IMR-90 (cell line): ENCODE measurements at regions not wholly inside any gene's neighbourhood (a gene's known extent, or its start where the extent isn't known, plus 50 kb on each side); places are given as distances from the start of the nearest gene placed in this dataset.
A peak's percentile ranks its signal among the peaks of the same experiment; 100 is the strongest.

Experiments used
- ATAC-seq: fragments of 200-7000 bp; cut with Tn5 transposase; 2 replicates; pipeline ENCODE4 v1.9.1; 2020; ENCODE audit warnings: low read depth, mild to moderate bottlenecking, moderate library complexity
- BruUV-seq: library from RNA; stranded (reverse); fragments of 400-500 nt; replicated peaks from 2 replicates; lab custom pipeline; 2021; lab: Mats Ljungman, UMichigan
- CTCF ChIA-PET: fragments of 300-600 bp; formaldehyde crosslinking; extraction: SDS; loops from one replicate; lab custom pipeline; 2021; ENCODE audit warnings: antibody characterized with exemption; lab: Yijun Ruan, JAX
- POLR2A ChIA-PET: fragments of 300-600 bp; sonication (Branson Sonifier 250); formaldehyde crosslinking; loops from one replicate; lab custom pipeline; 2022; ENCODE audit warnings: antibody characterized with exemption; ENCODE audit not compliant: unreplicated experiment; lab: Charles Lee
- DNase-seq: peaks from one replicate; pipeline ENCODE4 v3.0.0; 2013
- H2AFZ ChIP-seq: replicated peaks from 2 replicates; pipeline ENCODE3; 2013; ENCODE audit warnings: low read length, mild to moderate bottlenecking; ENCODE audit not compliant: poor library complexity
- H2AK5ac ChIP-seq: 2 replicates; pipeline ENCODE4 v1.6.1; 2013; ENCODE audit warnings: low read depth, low read length, inconsistent platforms
- H2AK9ac ChIP-seq: replicated peaks from 2 replicates; pipeline ENCODE3; 2013; ENCODE audit warnings: mild to moderate bottlenecking, low read depth, low read length, moderate library complexity; ENCODE audit not compliant: poor library complexity
- H2BK120ac ChIP-seq: 2 replicates; pipeline ENCODE4 v1.6.1; 2013; ENCODE audit warnings: low read depth, low read length, inconsistent platforms
- H2BK15ac ChIP-seq: 3 replicates; pipeline ENCODE4 v1.6.1; 2013; ENCODE audit warnings: low read depth, low read length, inconsistent platforms
- H2BK20ac ChIP-seq: 2 replicates; pipeline ENCODE4 v1.6.1; 2013; ENCODE audit warnings: low read depth, mild to moderate bottlenecking, inconsistent platforms, low read length, moderate library complexity
- H2BK5ac ChIP-seq: 2 replicates; pipeline ENCODE4 v1.6.1; 2013; ENCODE audit warnings: mild to moderate bottlenecking, low read depth, low read length, inconsistent platforms; ENCODE audit not compliant: poor library complexity, severe bottlenecking
- H3K14ac ChIP-seq: replicated peaks from 2 replicates; pipeline ENCODE4 v1.6.1; 2013; ENCODE audit warnings: low read depth, low read length, inconsistent platforms
- H3K18ac ChIP-seq: 2 replicates; pipeline ENCODE4 v1.6.1; 2013; ENCODE audit warnings: low read depth, low read length, control low read depth
- H3K23ac ChIP-seq: 2 replicates; pipeline ENCODE4 v1.6.1; 2013; ENCODE audit warnings: low read depth, low read length, inconsistent platforms
- H3K27ac ChIP-seq: 2 replicates; pipeline ENCODE4 v1.5.1; 2013; ENCODE audit warnings: mild to moderate bottlenecking, control low read depth, low read length; ENCODE audit not compliant: insufficient read depth
- H3K27me3 ChIP-seq: 2 replicates; pipeline ENCODE4 v1.6.1; 2013; ENCODE audit warnings: low read length; ENCODE audit not compliant: control insufficient read depth, insufficient read depth
- H3K36me3 ChIP-seq: 2 replicates; pipeline ENCODE4 v1.6.1; 2013; ENCODE audit warnings: low read length, mixed read lengths; ENCODE audit not compliant: control insufficient read depth, insufficient read depth
- H3K4ac ChIP-seq: 2 replicates; pipeline ENCODE4 v1.6.1; 2013; ENCODE audit warnings: low read depth, low read length, inconsistent platforms
- H3K4me1 ChIP-seq: 2 replicates; pipeline ENCODE4 v1.6.1; 2013; ENCODE audit warnings: low read length, mixed read lengths; ENCODE audit not compliant: control insufficient read depth, insufficient read depth
- H3K4me2 ChIP-seq: 2 replicates; pipeline ENCODE4 v1.6.1; 2013; ENCODE audit warnings: low read depth, mild to moderate bottlenecking, control low read depth, low read length, moderate library complexity
- H3K4me3 ChIP-seq: 2 replicates; pipeline ENCODE4 v1.5.1; 2013; ENCODE audit warnings: low read depth, mild to moderate bottlenecking, control low read depth, low read length, moderate library complexity; ENCODE audit not compliant: insufficient read depth
- H3K56ac ChIP-seq: 2 replicates; pipeline ENCODE4 v1.6.1; 2013; ENCODE audit warnings: low read length, inconsistent platforms; ENCODE audit not compliant: insufficient read depth; ENCODE audit errors: extremely low read depth
- H3K79me1 ChIP-seq, 2 experiments: 2 replicates each; pipeline ENCODE4 v1.6.1; 2013; ENCODE audit warnings: low read length in 2 of 2, inconsistent platforms in 1 of 2, low read depth in 1 of 2
- H3K9ac ChIP-seq: 2 replicates; pipeline ENCODE4 v1.6.1; 2013; ENCODE audit warnings: low read depth, low read length, control low read depth
- H3K9me1 ChIP-seq: 2 replicates; pipeline ENCODE4 v1.6.1; 2013; ENCODE audit warnings: low read length, inconsistent platforms; ENCODE audit not compliant: insufficient read depth
- H3K9me3 ChIP-seq: 2 replicates; pipeline ENCODE4 v1.6.1; 2013; ENCODE audit warnings: low read length; ENCODE audit not compliant: control insufficient read depth, insufficient read depth
- H4K20me1 ChIP-seq: 2 replicates; pipeline ENCODE4 v1.6.1; 2013; ENCODE audit warnings: low read length, inconsistent platforms; ENCODE audit not compliant: insufficient read depth
- H4K5ac ChIP-seq: 2 replicates; pipeline ENCODE4 v1.6.1; 2013; ENCODE audit warnings: mild to moderate bottlenecking, low read depth, low read length, control low read depth
- H4K8ac ChIP-seq, 2 experiments: 2 replicates each; pipeline ENCODE4 v1.6.1; 2013; ENCODE audit warnings: low read depth in 2 of 2, low read length in 2 of 2, control low read depth in 1 of 2, inconsistent platforms in 1 of 2
- H4K91ac ChIP-seq: 2 replicates; pipeline ENCODE4 v1.6.1; 2013; ENCODE audit warnings: low read depth, low read length, inconsistent platforms; ENCODE audit not compliant: insufficient read depth
- CEBPB ChIP-seq: IDR thresholded peaks from 2 replicates; pipeline ENCODE4 v1.6.1; 2012; ENCODE audit warnings: low read depth, low read length, improper control_type of control experiment
- MAZ ChIP-seq: IDR thresholded peaks from 2 replicates; pipeline ENCODE4 v1.6.1; 2012; ENCODE audit warnings: low read depth, mild to moderate bottlenecking, low read length, improper control_type of control experiment, moderate library complexity, borderline replicate concordance
- SMC3 ChIP-seq: fragments of 150-350 bp; IDR thresholded peaks from 2 replicates; pipeline ENCODE4 v1.6.1; 2016; ENCODE audit warnings: low read depth, mild to moderate bottlenecking, antibody characterized with exemption, low read length, moderate library complexity
- WGBS, 2 experiments: methylation state at CpG; one replicate each; pipeline versions ENCODE4 v1.1.5 to v1.1.7; 2013; ENCODE audit warnings: missing lambda C conversion rate in 2 of 2; ENCODE audit not compliant: insufficient read length in 1 of 2; ENCODE audit errors: extremely low coverage in 2 of 2; 5-methylcytosine and 5-hydroxymethylcytosine counted together
- dilution Hi-C: fragments of 300-500 bp; cut with HindIII; formaldehyde crosslinking; loops from one replicate; pipeline ENCODE4 v1.14.3; 2018; ENCODE audit warnings: low sequenced_read_pairs; ENCODE audit not compliant: unreplicated experiment
- in situ Hi-C: fragments of 300-500 bp; cut with MboI; formaldehyde crosslinking; loops from 3 replicates; pipeline ENCODE4 v1.14.3; 2019; ENCODE audit warnings: low sequenced_read_pairs, inconsistent platforms, mixed read lengths
- intact Hi-C: fragments of 100-400 bp; cut with micrococcal nuclease; formaldehyde crosslinking; loops from 2 replicates; pipeline ENCODE4 v1.10.0; 2022

DNA sequence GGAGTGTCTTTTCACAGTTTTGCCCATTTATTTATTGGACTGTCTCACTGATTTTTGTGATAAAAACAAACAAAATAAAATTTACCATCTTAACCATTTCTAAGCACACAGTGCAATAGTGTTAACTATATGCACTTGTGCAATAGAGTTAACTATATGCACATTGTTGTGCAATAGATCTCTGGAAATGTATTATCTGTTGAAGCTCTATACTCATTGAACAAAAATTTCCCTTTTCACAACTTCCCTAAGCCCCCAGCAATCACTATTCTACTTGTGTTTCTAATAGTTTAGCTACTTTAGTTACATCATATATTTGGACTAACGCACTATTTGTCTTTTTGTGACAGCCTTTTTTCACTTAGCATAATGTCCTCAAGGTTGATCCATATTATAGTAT is 59.7 kb upstream of the BEX4 start:
- Histone ChIP-seq H2AK5ac (no peak overlapping the region), H4K20me1 (no peaks in the 10 kb centered on the region; the same call in 1 of the 2 replicates), H3K27ac (no peak overlapping the region), H3K56ac (no peak overlapping the region), H3K36me3 (no peaks in the 10 kb centered on the region), H2BK120ac (no peak overlapping the region), H4K8ac (no peak overlapping the region), H3K4me1 (no peaks in the 10 kb centered on the region), H2AFZ (no peak overlapping the region), H3K4me2 (no peak overlapping the region), H2AK9ac (no peak overlapping the region), H3K4ac (no peak overlapping the region), H3K9me1 (no peaks in the 10 kb centered on the region), H3K27me3 (peaks cover 2% of the 10 kb centered on the region; the same call in 1 of the 2 replicates), H3K14ac (no peak overlapping the region), H3K79me1 (no peaks in the 10 kb centered on the region), H3K23ac (no peak overlapping the region), H2BK15ac (no peak overlapping the region), H4K91ac (no peak overlapping the region), H3K4me3 (no peak overlapping the region), H2BK5ac (no peak overlapping the region), H3K18ac (no peak overlapping the region), H2BK20ac (no peak overlapping the region), H3K9ac (no peak overlapping the region), H4K5ac (no peak overlapping the region), H3K9me3 (no peaks in the 10 kb centered on the region)
- DNase-seq (peak; percentile 5), ATAC-seq (no peak)
- POLR2A ChIA-PET: no interaction called here
- TF ChIP-seq CEBPB (peak; percentile 87), SMC3 (no peak), MAZ (no peak)
- CTCF ChIA-PET: no interaction called here
- dilution Hi-C loops (no loop called here), intact Hi-C loops (loop anchor here (10.0 kb wide), 1 partner anchor 1090 kb away; no protein-coding TSS in a partner anchor), in situ Hi-C loops (loop anchor here (10.0 kb wide), 1 partner anchor 200 kb away; no protein-coding TSS in a partner anchor)
- no CpG with 5 or more reads among the region's 1 CpG for WGBS, 2 experiments
- BruUV-seq: no TSS peak
